Skin epidermis (tissue), 12 donors: ENCODE measurements at regions not wholly inside any gene's neighbourhood (a gene's known extent, or its start where the extent isn't known, plus 50 kb on each side); places are given as distances from the start of the nearest gene placed in this dataset.

Experiments used
- H3K27ac ChIP-seq, 21 experiments: fragments of 200-600 bp; sonication (generic) in 11 of 21; one replicate each; pipeline ENCODE4 v1.5.0; 2020; ENCODE audit warnings: mild to moderate bottlenecking in 3 of 21, inconsistent platforms in 2 of 21, moderate library complexity in 2 of 21
- H3K4me3 ChIP-seq, 7 experiments: fragments of 200-600 bp; sonication (generic) in 2 of 7; one replicate each; pipeline ENCODE4 v1.5.0; 2020; ENCODE audit warnings: inconsistent platforms in 2 of 7, mild to moderate bottlenecking in 2 of 7, moderate library complexity in 1 of 7

DNA sequence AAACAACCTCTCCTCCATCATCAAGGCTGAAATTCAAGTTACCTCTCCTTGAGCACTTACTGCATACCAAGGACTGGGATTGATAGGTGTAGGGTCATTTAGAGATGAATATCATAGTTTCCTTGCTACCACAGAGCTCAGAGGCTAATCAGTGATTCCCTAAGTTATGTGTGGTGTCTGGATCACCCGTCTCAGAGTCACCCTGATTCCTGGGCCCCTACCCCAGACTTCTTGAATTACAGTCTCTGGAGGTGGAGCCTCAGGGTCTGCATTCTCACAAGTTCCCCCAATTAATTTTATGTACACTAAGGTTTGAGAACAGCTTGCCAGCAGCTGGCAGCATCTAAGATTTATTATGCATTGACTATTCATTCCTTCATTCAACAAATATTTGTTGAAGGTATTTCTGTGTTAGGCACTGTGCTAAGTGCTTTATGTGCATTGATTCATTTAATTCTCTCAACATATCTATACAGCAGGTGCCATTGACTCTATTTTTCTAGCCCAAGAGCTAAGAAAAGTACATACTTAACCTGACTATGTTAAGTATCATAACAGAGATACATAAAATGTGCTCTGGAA is 182.9 kb upstream of the FGGY start:
- no peak overlapping the region for H3K4me3 ChIP-seq
- peak overlapping the region in 1 of 21 experiments; percentile 14 for H3K27ac ChIP-seq

- Histone ChIP-seq H3K27ac (no peak overlapping the region), H3K4me3 (no peak overlapping the region)
Observed at GRCh38 chr1:59115865-59116264, 181.0 kb upstream of the FGGY start.

GRCh38 chr1:59116920-59117542 is 179.9 kb upstream of the FGGY start:
- peak overlapping the region in 1 of 21 experiments; percentile 2 for H3K27ac ChIP-seq
- no peak overlapping the region for H3K4me3 ChIP-seq

- Histone ChIP-seq H3K4me3 (no peak overlapping the region), H3K27ac (peak overlapping the region in 4 of 21 experiments; percentile 12 to 36 (median 23))
Observed at GRCh38 chr1:59122527-59122926, 174.4 kb upstream of the FGGY start.

DNA sequence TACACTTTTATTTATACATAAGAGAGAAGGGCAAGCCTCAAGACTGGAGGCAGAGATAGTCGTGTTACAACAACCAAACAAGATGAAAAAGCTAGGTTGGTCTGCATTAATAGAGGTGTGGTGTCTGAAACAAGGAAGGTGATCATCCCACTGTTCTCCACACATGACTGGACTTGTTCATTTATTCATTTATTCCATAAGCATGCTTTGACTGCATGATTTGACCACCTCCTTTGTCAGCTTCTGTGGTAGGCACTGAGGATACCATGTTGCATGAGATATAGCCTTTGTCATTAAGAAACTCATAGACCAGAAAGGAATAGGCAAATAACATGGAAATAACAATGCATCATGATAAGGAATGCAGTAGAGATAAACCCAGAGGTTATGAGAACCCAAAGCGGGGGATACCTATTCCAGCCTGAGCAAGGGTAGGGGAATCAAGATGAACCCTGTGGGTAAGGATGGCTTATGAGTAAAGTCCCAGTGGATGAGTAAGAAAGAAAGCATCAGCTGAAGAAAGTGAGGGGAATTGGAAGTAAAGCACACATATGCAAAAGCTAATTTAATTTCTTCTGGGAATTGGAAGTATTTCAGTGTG is 173.7 kb upstream of the FGGY start:
- Histone ChIP-seq H3K27ac (no peak overlapping the region), H3K4me3 (no peak overlapping the region)

GRCh38 chr1:59124166-59124565 is 172.7 kb upstream of the FGGY start:
- no peak overlapping the region for H3K4me3 ChIP-seq
- H3K27ac ChIP-seq, result no peak overlapping the region

- Histone ChIP-seq H3K27ac (no peak overlapping the region), H3K4me3 (no peak overlapping the region)
Observed at GRCh38 chr1:59125154-59125553, 171.7 kb upstream of the FGGY start.

GRCh38 chr1:59125676-59126320 is 171.1 kb upstream of the FGGY start:
- H3K4me3 ChIP-seq, result no peak overlapping the region
- H3K27ac ChIP-seq, result no peak overlapping the region

DNA sequence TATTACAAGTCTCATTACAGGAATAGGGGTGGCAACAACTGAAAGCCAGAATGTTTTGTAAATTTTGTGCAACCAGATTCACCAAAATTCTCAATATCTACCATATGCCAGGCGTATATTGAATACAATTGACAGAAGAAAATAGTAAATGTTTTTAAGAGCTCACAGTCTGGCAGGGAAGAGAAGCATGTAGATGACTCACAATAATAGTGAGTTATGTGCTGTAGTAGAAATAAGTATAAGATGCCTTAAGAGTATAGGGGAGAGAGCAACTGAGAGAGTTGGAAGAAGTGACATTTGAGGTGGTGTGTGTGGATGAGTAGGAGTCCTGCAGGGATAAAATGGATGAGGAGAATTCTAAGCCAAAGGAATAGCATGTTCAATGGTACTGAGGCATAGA is 170.5 kb upstream of the FGGY start:
- no peak overlapping the region for H3K4me3 ChIP-seq
- H3K27ac ChIP-seq, result no peak overlapping the region

DNA sequence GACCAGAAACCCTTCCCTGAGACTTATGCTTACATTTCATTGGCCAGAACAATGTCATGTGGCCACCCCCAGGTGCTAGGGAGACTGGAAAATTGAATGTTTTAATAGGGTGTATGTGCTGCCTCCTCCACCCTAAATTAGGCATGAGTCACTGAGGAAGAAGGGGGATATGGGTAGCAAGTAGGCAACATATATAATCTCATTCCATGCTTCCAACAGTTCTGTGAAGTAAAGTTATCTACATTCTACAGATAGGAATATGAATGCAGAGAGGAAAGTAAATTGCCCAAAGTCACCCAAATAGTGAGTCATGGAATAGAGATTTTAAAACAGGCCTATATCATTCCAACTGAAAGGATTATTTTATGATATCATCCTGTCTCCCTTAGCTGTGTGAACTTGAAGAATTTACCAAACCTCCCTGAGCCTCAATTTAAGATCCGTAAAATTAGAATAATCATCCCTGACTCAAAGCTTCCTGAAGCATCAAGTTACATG is 168.6 kb upstream of the FGGY start:
- H3K27ac ChIP-seq, result no peak overlapping the region
- H3K4me3 ChIP-seq, result no peak overlapping the region

- Histone ChIP-seq H3K4me3 (no peak overlapping the region), H3K27ac (no peak overlapping the region)
Observed at GRCh38 chr1:59128784-59129227, 168.1 kb upstream of the FGGY start.

- Histone ChIP-seq H3K27ac (no peak overlapping the region), H3K4me3 (no peak overlapping the region)
Observed at GRCh38 chr1:59132295-59132694, 164.6 kb upstream of the FGGY start.

DNA sequence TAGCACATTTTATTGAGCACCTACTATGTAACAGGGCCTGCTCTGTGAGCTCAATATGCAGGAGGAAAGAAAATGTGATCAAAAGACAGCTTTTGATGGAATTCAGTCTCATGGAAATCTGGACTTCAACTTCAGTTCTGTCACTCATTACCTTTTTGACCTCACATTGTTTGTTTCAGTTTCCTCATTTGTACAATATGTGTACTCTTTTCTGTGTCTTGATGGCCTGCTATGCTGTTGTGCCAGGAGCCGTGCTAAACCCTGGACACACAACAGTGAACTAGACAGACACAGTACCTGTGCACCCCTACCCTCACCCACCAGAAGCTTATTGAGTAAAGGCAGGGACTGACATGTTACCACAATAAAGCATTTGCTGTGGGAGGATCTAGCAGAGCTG is 162.9 kb upstream of the FGGY start:
- no peak overlapping the region for H3K4me3 ChIP-seq
- H3K27ac ChIP-seq, result no peak overlapping the region

GRCh38 chr1:59135761-59136255 is 161.1 kb upstream of the FGGY start:
- H3K4me3 ChIP-seq, result no peak overlapping the region
- no peak overlapping the region for H3K27ac ChIP-seq

DNA sequence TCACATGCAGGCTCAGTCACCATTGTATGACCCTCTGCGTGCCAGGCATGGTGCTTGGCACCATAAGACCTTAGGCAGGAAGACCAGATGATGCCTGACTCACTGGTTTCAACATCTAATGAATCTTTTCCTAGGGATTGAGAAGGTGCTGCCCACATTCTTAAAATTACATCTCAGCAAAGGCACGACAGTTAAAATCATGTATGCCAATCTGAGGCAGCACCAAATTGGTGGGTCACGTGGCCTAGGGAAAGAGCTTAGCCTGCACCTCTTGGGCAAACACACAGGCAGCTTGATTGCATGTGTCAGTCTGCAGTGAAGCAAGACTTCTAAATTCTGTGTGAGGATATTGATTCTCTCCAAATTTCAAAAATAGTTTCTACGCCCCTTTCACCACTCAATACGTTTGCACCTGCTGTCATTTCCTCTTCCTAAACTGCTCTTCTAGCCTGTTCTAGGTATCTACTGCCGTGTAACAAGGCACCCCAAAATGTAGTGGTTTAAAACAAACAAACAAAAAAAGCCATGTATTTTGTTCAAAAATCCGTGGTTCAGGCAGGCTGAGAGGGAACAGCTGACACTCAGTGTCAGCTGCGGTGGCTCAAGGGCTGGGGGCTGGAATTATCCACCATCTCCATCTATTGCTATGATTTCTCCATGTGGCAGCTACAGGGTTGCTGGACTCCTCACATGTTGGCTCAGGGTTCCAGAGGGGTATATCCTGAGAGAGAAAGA is 160.2 kb upstream of the FGGY start:
- Histone ChIP-seq H3K27ac (no peak overlapping the region), H3K4me3 (no peak overlapping the region)

DNA sequence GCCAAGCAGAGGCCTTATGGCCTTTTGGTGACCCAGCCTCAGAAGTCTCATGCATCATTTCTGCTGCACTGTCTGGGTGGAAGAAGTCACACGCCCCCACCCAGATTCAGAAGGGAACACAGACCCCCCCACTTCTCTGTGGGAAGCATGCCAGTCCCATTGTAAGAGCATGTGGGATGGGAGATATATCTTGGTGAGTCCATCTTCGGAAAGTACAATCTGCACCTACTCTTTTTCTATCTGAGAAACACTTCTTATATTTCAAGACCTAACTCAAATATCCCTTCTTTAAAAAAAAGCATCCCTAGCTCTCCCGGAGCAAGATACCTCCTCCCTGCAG is 159.6 kb upstream of the FGGY start:
- H3K4me3 ChIP-seq, result no peak overlapping the region
- no peak overlapping the region for H3K27ac ChIP-seq

DNA sequence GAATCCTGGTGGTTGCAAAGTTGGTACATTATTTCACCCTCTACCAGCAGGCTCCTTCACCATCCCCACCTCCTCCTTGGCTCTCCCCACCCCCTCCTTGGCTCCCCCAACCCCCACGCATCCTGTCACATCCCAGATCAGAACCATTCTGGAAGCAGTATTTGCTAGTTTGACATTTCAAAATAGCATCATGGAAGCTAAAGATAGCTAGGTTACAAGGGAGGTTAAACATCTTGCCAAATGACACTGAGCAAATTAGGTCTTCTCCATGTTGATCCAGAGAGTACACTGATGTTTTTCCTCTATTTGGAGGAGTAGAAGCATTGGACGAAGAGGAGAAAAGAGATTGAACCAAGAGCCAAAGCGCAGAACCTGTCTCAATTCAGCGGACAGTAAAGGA is 158.9 kb upstream of the FGGY start:
- peak overlapping the region in 1 of 21 experiments; percentile 64 for H3K27ac ChIP-seq
- no peak overlapping the region for H3K4me3 ChIP-seq

DNA sequence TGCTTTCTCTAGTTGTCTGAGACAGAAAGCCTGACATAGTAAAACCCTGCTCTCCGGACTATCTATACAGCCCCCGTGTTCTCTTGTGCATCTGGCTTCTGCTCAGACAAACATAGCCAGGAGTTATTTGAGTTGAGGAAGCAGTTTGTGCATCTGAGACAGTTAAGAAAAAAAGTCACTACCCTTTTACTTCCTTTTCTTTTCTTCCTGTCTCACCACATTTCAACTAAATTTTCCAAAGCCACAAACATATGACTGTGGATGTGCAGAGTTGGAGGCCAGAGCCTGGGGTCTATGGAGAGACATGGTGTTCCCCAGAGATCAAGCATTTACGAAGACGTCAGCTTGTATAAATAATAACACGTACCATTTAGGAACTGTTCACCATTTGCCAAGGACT is 158.5 kb upstream of the FGGY start:
- Histone ChIP-seq H3K27ac (peak overlapping the region in 2 of 21 experiments; percentile 34 to 64), H3K4me3 (no peak overlapping the region)

GRCh38 chr1:59139396-59139795 is 157.5 kb upstream of the FGGY start:
- Histone ChIP-seq H3K4me3 (no peak overlapping the region), H3K27ac (no peak overlapping the region)

GRCh38 chr1:59141267-59141863 is 155.5 kb upstream of the FGGY start:
- Histone ChIP-seq H3K27ac (peak overlapping the region in 1 of 21 experiments; percentile 54), H3K4me3 (no peak overlapping the region)
